SK-N-SH (cell line): ENCODE measurements at regions not wholly inside any gene's neighbourhood (a gene's known extent, or its start where the extent isn't known, plus 50 kb on each side); places are given as distances from the start of the nearest gene placed in this dataset.

Source experiments
- GABPA ChIP-seq: IDR thresholded peaks from 2 replicates; pipeline ENCODE4 v1.4.0; 2012; ENCODE audit warnings: low read depth, mild to moderate bottlenecking
- NRF1 ChIP-seq: IDR thresholded peaks from 2 replicates; pipeline ENCODE4 v1.6.1; 2012; ENCODE audit warnings: low read depth, mild to moderate bottlenecking, low read length
- SIN3A ChIP-seq: IDR thresholded peaks from 2 replicates; pipeline ENCODE4 v1.6.1; 2012; ENCODE audit warnings: low read depth, mild to moderate bottlenecking, low read length, moderate library complexity, borderline replicate concordance
- SMC3 ChIP-seq: IDR thresholded peaks from 2 replicates; pipeline ENCODE4 v1.6.1; 2012; ENCODE audit warnings: low read depth, low read length, improper control_type of control experiment
- TF ChIP-seq, protein P1 (sequence below): fragments of 200-600 bp; sonication (generic); IDR thresholded peaks from 2 replicates; pipeline ENCODE4 v1.6.1; 2017; ENCODE audit warnings: antibody characterized with exemption, mild to moderate bottlenecking, moderate library complexity
- TF ChIP-seq, protein P2 (sequence below): IDR thresholded peaks from 2 replicates; pipeline ENCODE4 v1.4.0; 2012; ENCODE audit warnings: low read depth
- TF ChIP-seq, protein P3 (sequence below): fragments of 150-350 bp; IDR thresholded peaks from 2 replicates; pipeline ENCODE4 v1.6.1; 2017; ENCODE audit warnings: antibody characterized with exemption, low read length, low read depth, borderline replicate concordance

DNA sequence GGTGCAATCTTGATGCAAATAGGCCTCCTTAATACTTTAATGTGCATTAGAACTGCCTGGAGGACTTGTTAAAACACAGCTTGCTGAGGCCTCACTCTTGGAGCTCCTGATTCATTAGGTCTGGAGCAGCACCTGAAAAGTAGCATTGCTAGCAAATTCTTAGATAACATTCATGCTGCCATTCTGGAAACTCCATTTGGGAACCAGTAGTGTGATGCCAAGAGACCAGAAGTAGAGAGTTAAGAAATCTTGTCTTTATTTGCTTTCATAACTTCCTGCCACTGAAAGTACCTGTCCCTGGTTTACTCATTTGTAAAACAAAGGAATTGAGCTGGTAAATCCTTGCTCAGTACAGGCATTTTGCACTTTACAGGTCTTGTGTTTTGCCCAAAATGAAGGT is 72.0 kb downstream of the RAP2B start:
- TF ChIP-seq, protein P1, sequence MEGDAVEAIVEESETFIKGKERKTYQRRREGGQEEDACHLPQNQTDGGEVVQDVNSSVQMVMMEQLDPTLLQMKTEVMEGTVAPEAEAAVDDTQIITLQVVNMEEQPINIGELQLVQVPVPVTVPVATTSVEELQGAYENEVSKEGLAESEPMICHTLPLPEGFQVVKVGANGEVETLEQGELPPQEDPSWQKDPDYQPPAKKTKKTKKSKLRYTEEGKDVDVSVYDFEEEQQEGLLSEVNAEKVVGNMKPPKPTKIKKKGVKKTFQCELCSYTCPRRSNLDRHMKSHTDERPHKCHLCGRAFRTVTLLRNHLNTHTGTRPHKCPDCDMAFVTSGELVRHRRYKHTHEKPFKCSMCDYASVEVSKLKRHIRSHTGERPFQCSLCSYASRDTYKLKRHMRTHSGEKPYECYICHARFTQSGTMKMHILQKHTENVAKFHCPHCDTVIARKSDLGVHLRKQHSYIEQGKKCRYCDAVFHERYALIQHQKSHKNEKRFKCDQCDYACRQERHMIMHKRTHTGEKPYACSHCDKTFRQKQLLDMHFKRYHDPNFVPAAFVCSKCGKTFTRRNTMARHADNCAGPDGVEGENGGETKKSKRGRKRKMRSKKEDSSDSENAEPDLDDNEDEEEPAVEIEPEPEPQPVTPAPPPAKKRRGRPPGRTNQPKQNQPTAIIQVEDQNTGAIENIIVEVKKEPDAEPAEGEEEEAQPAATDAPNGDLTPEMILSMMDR: no peak
- TF ChIP-seq NRF1: no peak
- TF ChIP-seq GABPA: no peak
- no peak for TF ChIP-seq SMC3
- TF ChIP-seq, protein P2, sequence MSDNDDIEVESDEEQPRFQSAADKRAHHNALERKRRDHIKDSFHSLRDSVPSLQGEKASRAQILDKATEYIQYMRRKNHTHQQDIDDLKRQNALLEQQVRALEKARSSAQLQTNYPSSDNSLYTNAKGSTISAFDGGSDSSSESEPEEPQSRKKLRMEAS: no peak
- no peak for TF ChIP-seq SIN3A
- TF ChIP-seq, protein P3, sequence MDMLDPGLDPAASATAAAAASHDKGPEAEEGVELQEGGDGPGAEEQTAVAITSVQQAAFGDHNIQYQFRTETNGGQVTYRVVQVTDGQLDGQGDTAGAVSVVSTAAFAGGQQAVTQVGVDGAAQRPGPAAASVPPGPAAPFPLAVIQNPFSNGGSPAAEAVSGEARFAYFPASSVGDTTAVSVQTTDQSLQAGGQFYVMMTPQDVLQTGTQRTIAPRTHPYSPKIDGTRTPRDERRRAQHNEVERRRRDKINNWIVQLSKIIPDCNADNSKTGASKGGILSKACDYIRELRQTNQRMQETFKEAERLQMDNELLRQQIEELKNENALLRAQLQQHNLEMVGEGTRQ: no peak
